ENCODE measurements at regions not wholly inside any gene's neighbourhood (a gene's known extent, or its start where the extent isn't known, plus 50 kb on each side); places are given as distances from the start of the nearest gene placed in this dataset.

DNA sequence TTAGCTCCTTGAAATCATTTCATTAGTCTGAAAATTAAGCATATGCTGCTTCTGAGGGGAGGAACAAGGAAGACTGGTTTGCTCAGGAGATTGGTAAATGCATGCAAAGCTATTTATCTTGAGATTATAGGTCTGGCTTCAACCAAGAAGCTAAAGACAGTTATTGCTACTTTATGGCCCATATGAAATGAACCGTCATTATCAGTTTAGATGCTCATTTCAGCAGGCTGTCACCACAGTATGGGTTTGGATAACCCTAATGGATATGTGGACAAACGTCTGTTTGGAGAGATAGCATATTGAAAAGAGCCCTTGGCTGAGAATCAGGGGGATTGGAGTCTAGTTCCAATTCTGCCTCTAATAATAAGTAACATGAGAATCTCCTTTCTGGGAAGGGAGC lies 922.6 kb downstream of the TUSC7 start:
- H3K9ac ChIP-seq (replicated peaks in 1 of 4; ENCODE audit: extremely low read depth in 1 of 4, low read depth in 3 of 4, low read length in 3 of 4): no peak overlapping the region
- no peak overlapping the region for H3K4me3 ChIP-seq (ENCODE audit: extremely low read depth in 1 of 4, insufficient read depth in 2 of 4, low read depth in 3 of 4, low read length in 4 of 4)
- no peak overlapping the region for H2AK5ac ChIP-seq (ENCODE audit: low read depth, low read length)
- POLR2A ChIA-PET (ENCODE audit: partially characterized antibody): no interaction called here
- H2BK20ac ChIP-seq (ENCODE audit: low read length): no peak overlapping the region
- H3K23ac ChIP-seq (ENCODE audit: insufficient read length): no peak overlapping the region
- no peak overlapping the region for H3K18ac ChIP-seq (ENCODE audit: extremely low read depth, low read length)
- 100% methylated on average over 2 of the region's 2 CpGs; no CpG with 5 or more reads in 1 of the 2 experiments for WGBS, 2 experiments (ENCODE audit: extremely low coverage in 1 of 2, insufficient coverage in 1 of 2, insufficient read length in 1 of 2, insufficient replicate concordance in 2 of 2, low coverage in 1 of 2, low lambda C conversion rate in 2 of 2, missing lambda C conversion rate in 1 of 2)
- H2BK5ac ChIP-seq (ENCODE audit: low read depth, low read length): no peak overlapping the region
- H3K79me1 ChIP-seq (ENCODE audit: low read depth, low read length): no peaks in the 10 kb centered on the region
- no peak for DNase-seq (ENCODE audit: low read depth in 1 of 2, low spot score in 2 of 2)
- H3K79me2 ChIP-seq (ENCODE audit: control insufficient read depth in 1 of 2, insufficient read depth in 2 of 2, low read length in 2 of 2): no peaks in the 10 kb centered on the region
- H3K27me3 ChIP-seq (replicated peaks in 1 of 4; ENCODE audit: control insufficient read depth in 3 of 4, extremely low read depth in 1 of 4, insufficient read depth in 3 of 4, low read length in 3 of 4): no peaks in the 10 kb centered on the region
- H2AFZ ChIP-seq (ENCODE audit: low read length): no peak overlapping the region
- no peak overlapping the region for H4K5ac ChIP-seq (ENCODE audit: insufficient read length, low read depth, low read length)
- CTCF ChIA-PET (ENCODE audit: partially characterized antibody): no interaction called here
- no peak for FAIRE-seq
- no peak overlapping the region for H4K8ac ChIP-seq (ENCODE audit: extremely low read depth, insufficient read depth, low read length)
- no peaks in the 10 kb centered on the region for H3K4me1 ChIP-seq (replicated peaks in 1 of 4; ENCODE audit: control insufficient read depth in 3 of 4, insufficient read depth in 4 of 4, low read length in 3 of 4)
- H3K4ac ChIP-seq (replicated peaks; ENCODE audit: insufficient read length, low read depth, low read length): no peak overlapping the region
- no peak overlapping the region for H3K4me2 ChIP-seq (ENCODE audit: insufficient read depth in 1 of 2, low read depth in 2 of 2, low read length in 2 of 2)
- no peaks in the 10 kb centered on the region for H3K36me3 ChIP-seq (ENCODE audit: control insufficient read depth in 2 of 4, insufficient read depth in 4 of 4, low read length in 3 of 4)
- H4K91ac ChIP-seq (replicated peaks; ENCODE audit: insufficient read length, low read length): no peak overlapping the region
- no peaks in the 10 kb centered on the region for H3K9me3 ChIP-seq (ENCODE audit: insufficient read depth in 2 of 2, low read depth in 1 of 2, low read length in 1 of 2)
- no peak overlapping the region for H2BK15ac ChIP-seq (ENCODE audit: low read length)
- H2BK12ac ChIP-seq (ENCODE audit: low read depth, low read length): no peak overlapping the region
- no peak overlapping the region for H2BK120ac ChIP-seq (replicated peaks; ENCODE audit: low read depth, low read length)
- no peak overlapping the region for H3K56ac ChIP-seq (replicated peaks; ENCODE audit: insufficient read length, low read depth, low read length)
- no peak overlapping the region for H3K27ac ChIP-seq (ENCODE audit: low read depth, low read length)
- H3K23me2 ChIP-seq (ENCODE audit: low read depth, low read length): no peaks in the 10 kb centered on the region
- TF ChIP-seq SP1 (IDR thresholded peaks at IDR 0.05; ENCODE audit: low read depth, low read length) (no peak), MAFK (IDR thresholded peaks at IDR 0.05; ENCODE audit: low read depth, low read length) (no peak), EGR1 (IDR thresholded peaks at IDR 0.05; ENCODE audit: borderline replicate concordance, low read depth, low read length) (no peak), KDM1A (IDR thresholded peaks at IDR 0.05; ENCODE audit: borderline replicate concordance, low read length) (no peak), CREB1 (IDR thresholded peaks at IDR 0.05) (no peak), EP300 (IDR thresholded peaks at IDR 0.05; ENCODE audit: borderline replicate concordance in 1 of 2, low read depth in 2 of 2, low read length in 2 of 2) (no peak), POU5F1 (IDR thresholded peaks at IDR 0.05; ENCODE audit: low read depth, low read length) (no peak)
- no peak overlapping the region for H3K14ac ChIP-seq (ENCODE audit: insufficient read length)
- no peaks in the 10 kb centered on the region for H4K20me1 ChIP-seq (replicated peaks in 1 of 2; ENCODE audit: control insufficient read depth in 1 of 2, insufficient read depth in 2 of 2, low read length in 2 of 2)
